ENCODE measurements at regions not wholly inside any gene's neighbourhood (a gene's known extent, or its start where the extent isn't known, plus 50 kb on each side); places are given as distances from the start of the nearest gene placed in this dataset.

- peak; percentile 21 for DNase-seq (ENCODE audit: low read depth)
Measured at GRCh38 chr1:229819091-229819490, 193.0 kb downstream of the URB2 start.

- peak; percentile 21 for DNase-seq (ENCODE audit: low read depth)
Measured at GRCh38 chr1:229822026-229822425, 196.0 kb downstream of the URB2 start.

- no peak for DNase-seq (ENCODE audit: low read depth)
Measured at GRCh38 chr1:229825042-229825441, 199.0 kb downstream of the URB2 start.

GRCh38 chr1:229828461-229828860 is 202.4 kb downstream of the URB2 start:
- DNase-seq (ENCODE audit: low read depth): no peak

- no peak for DNase-seq (ENCODE audit: low read depth)
Measured at GRCh38 chr1:229832695-229833094, 206.6 kb downstream of the URB2 start.

GRCh38 chr1:229834230-229834629 is 208.2 kb downstream of the URB2 start:
- DNase-seq (ENCODE audit: low read depth): no peak

- no peak for DNase-seq (ENCODE audit: low read depth)
Measured at GRCh38 chr1:229835226-229835625, 209.2 kb downstream of the URB2 start.

GRCh38 chr1:229836324-229836723 is 210.3 kb downstream of the URB2 start:
- peak; percentile 35 for DNase-seq (ENCODE audit: low read depth)

GRCh38 chr1:229838204-229838603 is 212.2 kb downstream of the URB2 start:
- no peak for DNase-seq (ENCODE audit: low read depth)

GRCh38 chr1:229839800-229840199 is 213.8 kb downstream of the URB2 start:
- DNase-seq (ENCODE audit: low read depth): no peak

- DNase-seq (ENCODE audit: low read depth): peak; percentile 67
Measured at GRCh38 chr1:229841230-229841629, 215.2 kb downstream of the URB2 start.

GRCh38 chr1:229842302-229843255 is 216.5 kb downstream of the URB2 start:
- DNase-seq (ENCODE audit: low read depth): peak; percentile 17

- peak; percentile 78 for DNase-seq (ENCODE audit: low read depth)
Measured at GRCh38 chr1:229843627-229844238, 217.7 kb downstream of the URB2 start.

GRCh38 chr1:229844675-229845074 is 218.6 kb downstream of the URB2 start:
- DNase-seq (ENCODE audit: low read depth): no peak

GRCh38 chr1:229845410-229846138 is 219.5 kb downstream of the URB2 start:
- DNase-seq (ENCODE audit: low read depth): no peak

GRCh38 chr1:229846351-229846750 is 220.3 kb downstream of the URB2 start:
- no peak for DNase-seq (ENCODE audit: low read depth)

GRCh38 chr1:229848752-229849677 is 218.0 kb upstream of the GALNT2 start:
- peak; percentile 44 for DNase-seq (ENCODE audit: low read depth)

GRCh38 chr1:229851511-229851910 is 215.5 kb upstream of the GALNT2 start:
- DNase-seq (ENCODE audit: low read depth): no peak

GRCh38 chr1:229853751-229854150 is 213.3 kb upstream of the GALNT2 start:
- DNase-seq (ENCODE audit: low read depth): no peak

- no peak for DNase-seq (ENCODE audit: low read depth)
Measured at GRCh38 chr1:229854620-229855019, 212.4 kb upstream of the GALNT2 start.

- peak; percentile 43 for DNase-seq (ENCODE audit: low read depth)
Measured at GRCh38 chr1:229856009-229856650, 210.9 kb upstream of the GALNT2 start.

All from RPMI7951 (cell line).